ENCODE measurements at regions not wholly inside any gene's neighbourhood (a gene's known extent, or its start where the extent isn't known, plus 50 kb on each side); places are given as distances from the start of the nearest gene placed in this dataset.

DNA sequence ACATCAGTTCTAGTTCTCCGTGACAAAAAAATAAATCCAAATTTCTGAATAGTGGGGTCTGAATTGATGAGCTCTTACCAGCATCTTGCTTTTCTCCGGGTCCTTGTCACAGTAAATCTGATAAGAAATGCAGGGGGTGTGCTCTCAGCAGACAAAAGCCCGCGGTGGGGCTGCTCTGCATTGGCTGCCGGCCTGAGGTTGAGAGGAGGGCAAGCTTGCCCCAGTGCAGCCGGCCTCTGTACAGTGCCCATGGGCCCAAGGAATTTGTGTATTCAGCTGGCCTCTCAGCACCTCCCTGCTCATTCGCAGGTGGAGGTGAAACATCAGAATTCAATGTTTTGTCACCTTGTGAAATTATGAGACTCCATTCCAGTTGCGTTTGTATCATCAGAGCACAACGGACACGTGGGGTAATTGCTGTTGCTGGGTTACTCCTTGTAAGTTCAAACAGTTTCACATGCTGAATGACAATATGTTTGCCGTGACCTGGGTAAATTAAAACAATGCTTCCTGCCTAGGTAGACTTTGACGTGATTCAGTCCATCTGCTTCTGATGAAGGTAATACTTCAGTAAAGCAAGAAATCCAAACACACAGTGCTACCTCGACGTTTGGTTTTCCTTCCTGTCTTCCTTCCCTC is 596.4 kb downstream of the MID1IP1 start:
- H3K27ac ChIP-seq (ENCODE audit: extremely low read depth, low read depth, low read length): no peak overlapping the region
- H3K4me1 ChIP-seq (ENCODE audit: control insufficient read depth, insufficient read depth, low read length): no peaks in the 10 kb centered on the region
- no peaks in the 10 kb centered on the region for H3K36me3 ChIP-seq (ENCODE audit: control insufficient read depth in 2 of 2, insufficient read depth in 1 of 2, low read length in 2 of 2)
- H3K4me3 ChIP-seq (ENCODE audit: low read depth, low read length): no peak overlapping the region
- ChIA-PET POLR2A (no interaction called here), CTCF (no interaction called here)
- TF ChIP-seq ZNF211 (tag by site-specific recombination; IDR thresholded peaks at IDR 0.05; ENCODE audit: low read depth) (no peak), ZNF341 (tag by site-specific recombination; IDR thresholded peaks at IDR 0.05; ENCODE audit: low read depth) (no peak), ZNF791 (tag by site-specific recombination; IDR thresholded peaks at IDR 0.05) (no peak), ZNF239 (tag by site-specific recombination; IDR thresholded peaks at IDR 0.05) (no peak), ZBTB1 (tag by site-specific recombination; IDR thresholded peaks at IDR 0.05) (no peak), ZNF654 (tag by site-specific recombination; IDR thresholded peaks at IDR 0.05; ENCODE audit: low read depth) (no peak), ZNF311 (tag by site-specific recombination; IDR thresholded peaks at IDR 0.05; ENCODE audit: borderline replicate concordance) (no peak), IKZF3 (tag by site-specific recombination; IDR thresholded peaks at IDR 0.05) (no peak), ZNF580 (tag by site-specific recombination; IDR thresholded peaks at IDR 0.05) (no peak), ZBTB8A (tag by site-specific recombination; IDR thresholded peaks at IDR 0.05) (no peak), ZBTB20 (tag by site-specific recombination; IDR thresholded peaks at IDR 0.05) (no peak), KLF8 (tag by site-specific recombination; IDR thresholded peaks at IDR 0.05) (no peak), PATZ1 (tag by site-specific recombination; IDR thresholded peaks at IDR 0.05) (no peak), ZNF624 (tag by site-specific recombination; IDR thresholded peaks at IDR 0.05) (no peak), MZF1 (tag by site-specific recombination; IDR thresholded peaks at IDR 0.05; ENCODE audit: borderline replicate concordance) (no peak), ZNF629 (tag by site-specific recombination; IDR thresholded peaks at IDR 0.05) (no peak), ZNF24 (tag by site-specific recombination; IDR thresholded peaks at IDR 0.05) (no peak), ZNF76 (tag by site-specific recombination; IDR thresholded peaks at IDR 0.05; ENCODE audit: borderline replicate concordance, low read depth) (no peak)
- TF ChIP-seq, protein P1, sequence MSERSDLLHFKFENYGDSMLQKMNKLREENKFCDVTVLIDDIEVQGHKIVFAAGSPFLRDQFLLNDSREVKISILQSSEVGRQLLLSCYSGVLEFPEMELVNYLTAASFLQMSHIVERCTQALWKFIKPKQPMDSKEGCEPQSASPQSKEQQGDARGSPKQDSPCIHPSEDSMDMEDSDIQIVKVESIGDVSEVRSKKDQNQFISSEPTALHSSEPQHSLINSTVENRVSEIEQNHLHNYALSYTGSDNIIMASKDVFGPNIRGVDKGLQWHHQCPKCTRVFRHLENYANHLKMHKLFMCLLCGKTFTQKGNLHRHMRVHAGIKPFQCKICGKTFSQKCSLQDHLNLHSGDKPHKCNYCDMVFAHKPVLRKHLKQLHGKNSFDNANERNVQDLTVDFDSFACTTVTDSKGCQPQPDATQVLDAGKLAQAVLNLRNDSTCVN (tag by site-specific recombination; optimal IDR thresholded peaks at IDR 0.05): no peak
- TF ChIP-seq, protein P2, sequence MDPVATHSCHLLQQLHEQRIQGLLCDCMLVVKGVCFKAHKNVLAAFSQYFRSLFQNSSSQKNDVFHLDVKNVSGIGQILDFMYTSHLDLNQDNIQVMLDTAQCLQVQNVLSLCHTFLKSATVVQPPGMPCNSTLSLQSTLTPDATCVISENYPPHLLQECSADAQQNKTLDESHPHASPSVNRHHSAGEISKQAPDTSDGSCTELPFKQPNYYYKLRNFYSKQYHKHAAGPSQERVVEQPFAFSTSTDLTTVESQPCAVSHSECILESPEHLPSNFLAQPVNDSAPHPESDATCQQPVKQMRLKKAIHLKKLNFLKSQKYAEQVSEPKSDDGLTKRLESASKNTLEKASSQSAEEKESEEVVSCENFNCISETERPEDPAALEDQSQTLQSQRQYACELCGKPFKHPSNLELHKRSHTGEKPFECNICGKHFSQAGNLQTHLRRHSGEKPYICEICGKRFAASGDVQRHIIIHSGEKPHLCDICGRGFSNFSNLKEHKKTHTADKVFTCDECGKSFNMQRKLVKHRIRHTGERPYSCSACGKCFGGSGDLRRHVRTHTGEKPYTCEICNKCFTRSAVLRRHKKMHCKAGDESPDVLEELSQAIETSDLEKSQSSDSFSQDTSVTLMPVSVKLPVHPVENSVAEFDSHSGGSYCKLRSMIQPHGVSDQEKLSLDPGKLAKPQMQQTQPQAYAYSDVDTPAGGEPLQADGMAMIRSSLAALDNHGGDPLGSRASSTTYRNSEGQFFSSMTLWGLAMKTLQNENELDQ (tag by site-specific recombination; IDR thresholded peaks at IDR 0.05; ENCODE audit: low read depth): no peak
- no peaks in the 10 kb centered on the region for H3K9me3 ChIP-seq (ENCODE audit: control insufficient read depth, insufficient read depth, low read depth, low read length)

All from HEK293 (cell line).